Stimulated activated CD8-positive, alpha-beta memory T cell treated with anti-CD3 and anti-CD28 coated beads, Interleukin-15, amount 100 ng/mL, for 48 hours (primary cell): ENCODE measurements at regions not wholly inside any gene's neighbourhood (a gene's known extent, or its start where the extent isn't known, plus 50 kb on each side); places are given as distances from the start of the nearest gene placed in this dataset.
"Not testable (repeated sequence)": the region's sequence is repeated elsewhere in the genome, so short reads cannot be mapped to it uniquely, and the experiment has no call there.

Experiments
- DNase-seq, 2 donors: peaks; one replicate each; pipeline ENCODE4 v3.0.0-alpha.2; 2020; ENCODE audit warnings: low read depth in 2 of 2

GRCh38 chr3:75241226-75241962, 422.7 kb upstream of the FRG2C start:
- DNase-seq = not testable (repeated sequence)

DNA sequence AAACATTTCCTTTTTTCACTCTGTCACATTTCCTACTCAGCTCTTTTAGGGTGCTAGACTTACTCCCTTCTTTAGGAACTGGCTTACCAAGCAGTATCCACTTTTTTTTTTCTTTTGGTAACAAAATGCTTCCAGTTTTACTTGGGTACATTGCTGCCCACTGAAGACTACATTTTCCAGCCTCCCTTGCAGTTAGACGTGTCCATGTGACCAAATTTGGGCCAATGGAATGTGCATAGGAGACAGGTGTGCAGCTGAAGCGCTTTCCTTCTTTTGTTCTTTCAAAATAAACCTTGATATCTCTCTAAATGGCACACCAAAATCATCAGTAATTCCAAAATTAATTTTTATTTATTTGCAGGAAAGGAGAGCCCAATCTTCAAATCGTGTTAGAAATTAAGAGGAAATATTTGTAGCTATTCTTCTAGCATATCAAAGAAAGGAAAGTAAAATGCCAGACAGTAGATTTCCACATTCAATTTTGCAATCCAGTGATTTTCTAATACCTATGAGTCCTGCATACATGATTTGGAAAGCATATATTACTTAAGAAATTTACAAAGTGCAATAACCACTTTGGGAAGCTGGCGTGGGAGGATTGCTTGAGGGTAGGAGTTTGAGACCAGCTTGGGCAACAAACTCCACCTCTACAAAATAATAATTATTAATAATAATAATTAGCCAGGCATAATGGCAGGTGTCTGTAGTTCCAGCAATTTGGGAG, 422.0 kb upstream of the FRG2C start:
- DNase-seq = no peak

DNA sequence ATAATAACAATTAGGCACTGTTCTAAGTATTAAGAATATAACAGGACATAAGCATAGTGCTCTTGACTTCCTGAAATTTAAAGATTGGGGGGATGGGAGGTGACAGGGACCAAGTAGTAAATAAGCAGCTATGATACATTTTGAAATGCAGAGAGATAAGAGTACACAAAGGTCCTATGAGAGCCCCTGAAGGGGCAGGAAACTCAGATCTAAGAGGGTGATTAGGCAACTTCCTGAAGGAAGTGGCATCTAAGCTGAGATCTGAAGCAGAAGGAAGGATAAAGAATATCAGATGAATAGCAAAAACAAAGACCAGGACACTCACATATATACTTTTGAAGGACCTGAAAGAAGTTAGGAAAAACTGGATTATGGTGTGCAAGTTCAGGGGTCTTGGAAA, 415.2 kb upstream of the FRG2C start:
- DNase-seq = no peak

DNA sequence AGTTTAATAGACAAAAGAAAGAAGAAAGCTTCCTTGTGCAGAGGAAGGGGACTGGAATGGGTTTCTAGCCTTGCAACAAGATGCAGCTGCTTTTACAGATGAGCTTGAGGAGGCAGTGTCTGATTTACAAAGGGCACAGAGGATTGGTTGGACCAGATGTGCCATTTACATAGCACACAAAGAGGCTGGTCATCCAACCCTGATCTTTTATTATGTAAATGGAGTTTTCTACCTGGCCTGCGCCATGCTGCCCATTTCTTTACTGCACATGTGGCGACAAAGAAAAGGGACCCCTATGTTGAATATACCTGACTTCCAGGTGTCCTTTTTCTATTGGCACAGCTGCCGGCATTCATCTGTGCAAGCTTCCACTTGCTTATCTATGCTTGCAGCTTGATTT, 409.4 kb upstream of the FRG2C start:
- no peak for DNase-seq

DNA sequence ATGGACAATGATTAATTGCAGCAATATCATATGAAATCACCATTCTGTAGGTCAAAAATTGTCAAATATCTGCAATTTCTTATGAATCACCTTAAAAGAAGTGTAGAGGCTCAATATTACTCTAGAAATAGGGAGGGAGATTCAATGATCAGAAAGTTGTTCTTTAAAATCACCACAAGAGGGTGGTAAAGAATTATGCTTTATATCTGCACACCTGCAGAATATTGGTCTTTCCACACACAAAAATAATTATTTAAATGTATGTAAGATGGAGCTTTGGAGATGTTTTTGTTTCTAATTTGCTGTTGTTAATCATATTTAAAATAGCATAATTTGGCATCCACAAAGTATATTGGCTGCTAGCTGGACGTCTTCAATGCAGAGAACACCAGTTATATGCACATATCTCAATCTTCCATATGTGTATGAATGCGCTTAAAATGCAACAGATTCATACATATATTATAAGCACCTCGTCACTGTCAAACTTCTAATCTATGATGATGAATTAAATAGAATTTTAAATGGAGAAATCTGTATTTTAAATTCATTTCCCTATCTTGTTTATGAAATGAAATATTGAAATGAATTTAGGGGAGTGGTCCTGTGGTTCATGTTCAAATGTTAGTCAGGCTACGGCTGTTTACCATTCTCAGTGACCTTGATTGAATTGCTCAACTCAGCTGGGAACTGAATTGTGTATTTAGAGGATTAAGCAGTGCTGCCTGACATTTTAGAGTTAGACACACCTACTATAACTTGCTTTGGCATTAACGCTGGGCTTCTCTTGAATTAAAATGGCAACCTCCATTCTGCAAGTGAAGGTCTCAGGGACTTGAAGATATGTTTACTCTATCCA, 405.1 kb upstream of the FRG2C start:
- DNase-seq = not testable (repeated sequence)

DNA sequence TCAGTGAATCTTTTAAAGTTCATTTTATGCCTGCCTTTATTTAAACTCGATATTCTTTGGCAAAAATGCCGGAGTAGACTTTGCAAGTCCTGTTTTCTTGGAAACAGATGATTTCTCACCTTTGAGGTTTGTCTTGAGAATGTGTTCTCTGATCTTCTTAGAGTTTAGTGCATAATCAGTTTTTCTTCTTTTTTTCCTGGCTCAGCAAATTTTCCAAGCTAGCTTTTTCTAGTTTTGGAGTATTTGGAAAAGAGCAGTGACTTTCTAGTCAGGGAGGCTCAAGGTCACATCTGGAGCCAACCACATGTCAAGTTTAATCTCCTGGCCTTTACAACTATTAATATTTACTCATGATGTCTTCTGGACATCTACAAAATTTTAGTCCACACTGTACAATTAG, 403.2 kb upstream of the FRG2C start:
- not testable (repeated sequence) for DNase-seq

- DNase-seq = no peak
Observed at GRCh38 chr3:75262661-75263060, 401.5 kb upstream of the FRG2C start.

GRCh38 chr3:75265897-75266296, 398.2 kb upstream of the FRG2C start:
- DNase-seq = no peak

DNA sequence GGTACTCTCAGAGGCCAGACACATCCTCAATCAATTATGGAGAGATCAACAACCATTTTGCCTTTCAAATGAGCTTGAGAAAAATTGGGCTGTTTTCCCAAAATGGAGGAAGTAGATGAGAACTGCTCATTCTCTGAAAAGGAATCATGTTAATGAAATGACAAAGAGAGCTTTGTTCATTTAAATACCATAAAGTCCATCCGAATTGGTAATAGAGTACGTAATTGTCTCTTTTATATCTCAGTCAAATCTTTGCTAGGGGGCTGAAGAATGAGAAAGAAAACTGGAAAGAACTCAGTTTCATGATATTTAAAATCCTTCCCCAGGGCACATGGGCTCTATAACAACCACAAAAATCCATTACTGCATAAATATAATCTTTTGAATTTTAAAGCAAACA, 395.6 kb upstream of the FRG2C start:
- not testable (repeated sequence) for DNase-seq

DNA sequence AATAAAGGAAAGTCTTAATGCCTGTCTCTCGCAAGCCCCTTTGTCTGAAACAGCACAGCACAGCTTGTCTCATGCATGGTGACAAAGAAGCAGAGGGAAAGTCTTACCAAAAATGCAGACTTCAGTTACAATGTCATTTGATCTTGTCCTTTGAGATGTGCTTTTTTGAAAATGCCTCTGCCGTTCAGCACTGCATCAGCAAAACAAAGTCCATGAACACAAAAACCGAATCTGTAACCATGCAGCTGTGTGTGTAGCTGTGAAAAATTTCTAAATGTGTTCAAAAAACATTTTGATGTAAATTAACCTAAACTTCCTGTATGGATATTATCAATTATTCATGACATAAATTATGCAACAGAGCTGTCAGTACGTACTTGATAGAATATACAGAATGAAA, 391.9 kb upstream of the FRG2C start:
- DNase-seq = not testable (repeated sequence)

DNA sequence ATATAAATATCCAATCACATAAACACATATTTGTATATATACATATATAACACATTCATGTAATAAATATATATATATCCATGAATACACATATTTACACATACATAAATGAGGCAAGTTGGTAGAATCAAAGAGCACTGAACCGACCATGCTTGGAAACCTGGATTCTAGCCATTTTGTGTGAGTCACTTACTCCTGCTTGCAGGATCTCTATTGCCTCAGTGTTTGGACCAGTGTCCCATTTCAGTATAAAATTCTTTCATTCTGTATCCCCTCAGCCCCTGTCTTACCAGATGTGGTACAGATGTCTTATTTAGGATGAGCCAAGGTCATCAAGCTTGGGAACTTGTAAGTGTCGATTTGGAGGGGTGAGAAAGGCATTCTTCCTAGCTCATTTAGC, 391.4 kb upstream of the FRG2C start:
- no peak for DNase-seq

GRCh38 chr3:75285531-75286148, 378.5 kb upstream of the FRG2C start:
- DNase-seq = not testable (repeated sequence)

DNA sequence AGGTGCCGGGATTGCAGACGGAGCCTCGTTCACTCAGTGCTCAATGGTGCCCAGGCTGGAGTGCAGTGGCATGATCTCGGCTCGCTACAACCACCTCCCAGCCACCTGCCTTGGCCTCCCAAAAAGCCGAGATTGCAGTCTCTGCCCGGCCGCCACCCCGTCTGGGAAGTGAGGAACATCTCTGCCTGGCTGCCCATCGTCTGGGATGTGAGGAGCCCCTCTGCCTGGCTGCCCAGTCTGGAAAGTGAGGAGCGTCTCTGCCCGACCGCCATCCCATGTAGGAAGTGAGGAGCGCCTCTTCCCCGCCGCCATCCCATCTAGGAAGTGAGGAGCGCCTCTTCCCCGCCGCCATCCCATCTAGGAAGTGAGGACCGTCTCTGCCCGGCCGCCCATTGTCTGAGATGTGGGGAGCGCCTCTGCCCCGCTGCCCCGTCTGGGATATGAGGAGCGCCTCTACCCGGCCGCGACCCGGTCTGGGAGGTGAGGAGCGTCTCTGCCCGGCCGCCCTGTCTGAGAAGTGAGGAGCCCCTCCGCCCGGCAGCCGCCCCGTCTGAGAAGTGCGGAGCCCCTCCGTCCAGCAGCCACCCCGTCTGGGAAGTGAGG, 375.1 kb upstream of the FRG2C start:
- DNase-seq = not testable (repeated sequence)

- DNase-seq = no peak
Observed at GRCh38 chr3:75294124-75294523, 370.0 kb upstream of the FRG2C start.

DNA sequence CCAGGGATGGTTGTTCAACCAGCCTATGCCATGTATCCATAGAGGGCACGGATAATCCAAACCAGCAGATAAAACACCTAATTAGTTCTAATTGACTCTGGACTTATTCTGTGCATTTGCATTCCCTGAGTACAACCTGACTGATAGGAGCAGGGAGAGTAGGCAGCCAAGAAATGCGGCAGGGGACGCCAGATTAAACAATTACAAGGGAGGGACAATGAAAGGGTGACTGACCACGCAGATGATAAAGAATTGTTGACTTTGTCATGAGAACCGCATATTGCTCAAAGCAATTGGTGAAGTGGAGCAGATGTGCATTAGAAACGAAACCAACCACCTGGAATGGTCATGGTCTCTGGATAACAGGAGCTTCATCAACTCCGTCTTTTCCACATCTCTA, 369.1 kb upstream of the FRG2C start:
- no peak for DNase-seq

DNA sequence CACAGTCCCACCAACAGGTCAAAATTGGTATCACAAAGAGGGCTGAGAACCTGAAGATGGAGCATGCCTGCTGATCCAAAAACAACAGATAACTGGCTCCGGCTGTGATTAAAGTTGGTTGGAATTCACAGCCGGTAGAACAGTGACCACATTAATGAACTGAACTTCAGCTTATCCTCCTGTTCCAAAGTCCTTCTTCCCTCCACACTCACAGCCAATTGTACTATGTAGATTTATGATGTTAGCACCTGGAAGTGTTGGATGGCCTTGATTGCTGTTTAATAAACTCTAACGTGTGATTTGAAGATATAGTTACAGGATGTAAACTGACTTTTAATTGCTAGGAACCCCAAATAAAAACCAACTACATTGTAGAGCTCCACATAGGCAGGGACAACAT, 367.3 kb upstream of the FRG2C start:
- no peak for DNase-seq

DNA sequence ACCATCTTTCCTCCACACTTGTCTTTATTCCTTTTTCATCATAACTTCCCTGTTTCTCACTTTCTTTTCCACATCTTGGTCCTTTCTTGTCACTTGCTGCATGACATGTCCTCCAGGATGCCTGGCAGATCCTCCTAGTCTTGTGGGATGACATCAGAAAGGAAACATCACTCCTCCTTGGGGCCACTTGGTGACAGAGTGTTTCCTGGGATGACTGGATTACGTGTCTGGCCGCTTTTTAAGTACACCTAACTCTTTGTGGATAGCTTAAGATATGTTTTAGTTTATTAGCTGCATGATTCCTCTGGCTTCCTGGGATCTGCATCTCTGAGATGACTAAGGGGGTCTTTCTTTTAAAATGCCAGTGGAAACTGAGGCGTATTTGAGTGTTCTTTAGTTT, 363.5 kb upstream of the FRG2C start:
- no peak for DNase-seq

GRCh38 chr3:75301050-75301449, 363.1 kb upstream of the FRG2C start:
- DNase-seq = not testable (repeated sequence)

DNA sequence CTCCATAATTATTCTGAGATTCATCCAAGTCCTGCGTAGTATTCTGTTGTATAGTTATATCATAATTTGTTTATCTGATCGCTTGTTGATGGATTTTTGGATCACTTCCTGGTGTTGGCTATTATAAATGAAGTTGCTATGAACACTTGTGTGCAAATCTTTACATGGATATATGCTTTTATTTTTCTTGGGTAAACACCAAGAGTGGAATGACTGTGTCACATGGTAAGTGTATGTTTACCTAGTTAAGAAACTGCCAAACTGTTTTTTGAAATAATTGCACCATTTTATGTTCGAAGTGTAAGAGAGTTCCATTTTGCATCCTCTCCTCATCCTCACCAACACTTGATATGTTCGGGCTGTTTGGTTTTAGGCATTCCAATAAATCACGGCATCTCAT, 360.4 kb upstream of the FRG2C start:
- no peak for DNase-seq

- DNase-seq = no peak
Observed at GRCh38 chr3:75305901-75306300, 358.2 kb upstream of the FRG2C start.

DNA sequence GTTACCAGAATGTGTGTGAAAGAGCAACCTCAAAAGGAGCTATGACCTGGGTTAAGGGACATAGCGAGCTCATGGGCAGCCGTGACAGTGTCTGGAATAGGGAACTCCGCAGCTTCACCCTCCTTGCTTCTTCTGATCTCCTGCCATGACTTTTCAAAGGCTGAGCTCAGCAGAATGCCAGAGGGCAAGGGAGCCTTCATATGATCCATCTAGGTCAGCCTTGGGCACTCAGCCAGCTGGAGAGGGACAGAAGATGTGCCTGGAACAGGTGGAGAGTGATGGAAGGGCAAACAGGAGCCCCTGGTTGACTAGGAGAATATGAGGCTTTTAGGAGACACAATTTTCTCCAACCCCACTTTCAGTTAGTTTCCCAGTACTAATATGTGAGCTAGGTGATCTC, 352.8 kb upstream of the FRG2C start:
- not testable (repeated sequence) for DNase-seq

DNA sequence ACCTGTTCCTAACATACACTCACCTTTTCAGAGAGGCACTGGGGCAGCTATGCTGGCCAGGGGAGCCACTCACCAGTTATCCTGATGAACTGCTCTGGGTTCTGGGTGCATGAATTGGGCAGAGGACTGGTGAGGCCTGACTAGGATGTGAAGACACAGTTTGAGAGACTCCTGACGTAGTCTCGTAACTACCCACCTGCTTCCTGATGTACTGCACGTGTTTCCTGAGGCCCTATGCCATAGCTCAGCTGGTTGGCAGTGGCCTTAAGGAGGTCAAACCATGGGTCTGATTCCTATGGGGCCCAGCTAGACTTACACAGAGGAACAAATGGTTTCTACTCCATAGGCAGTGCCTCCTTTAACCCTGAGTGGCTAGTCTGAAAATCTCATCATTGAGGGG, 351.7 kb upstream of the FRG2C start:
- DNase-seq = not testable (repeated sequence)
